ENCODE measurements at regions not wholly inside any gene's neighbourhood (a gene's known extent, or its start where the extent isn't known, plus 50 kb on each side); places are given as distances from the start of the nearest gene placed in this dataset.

DNA sequence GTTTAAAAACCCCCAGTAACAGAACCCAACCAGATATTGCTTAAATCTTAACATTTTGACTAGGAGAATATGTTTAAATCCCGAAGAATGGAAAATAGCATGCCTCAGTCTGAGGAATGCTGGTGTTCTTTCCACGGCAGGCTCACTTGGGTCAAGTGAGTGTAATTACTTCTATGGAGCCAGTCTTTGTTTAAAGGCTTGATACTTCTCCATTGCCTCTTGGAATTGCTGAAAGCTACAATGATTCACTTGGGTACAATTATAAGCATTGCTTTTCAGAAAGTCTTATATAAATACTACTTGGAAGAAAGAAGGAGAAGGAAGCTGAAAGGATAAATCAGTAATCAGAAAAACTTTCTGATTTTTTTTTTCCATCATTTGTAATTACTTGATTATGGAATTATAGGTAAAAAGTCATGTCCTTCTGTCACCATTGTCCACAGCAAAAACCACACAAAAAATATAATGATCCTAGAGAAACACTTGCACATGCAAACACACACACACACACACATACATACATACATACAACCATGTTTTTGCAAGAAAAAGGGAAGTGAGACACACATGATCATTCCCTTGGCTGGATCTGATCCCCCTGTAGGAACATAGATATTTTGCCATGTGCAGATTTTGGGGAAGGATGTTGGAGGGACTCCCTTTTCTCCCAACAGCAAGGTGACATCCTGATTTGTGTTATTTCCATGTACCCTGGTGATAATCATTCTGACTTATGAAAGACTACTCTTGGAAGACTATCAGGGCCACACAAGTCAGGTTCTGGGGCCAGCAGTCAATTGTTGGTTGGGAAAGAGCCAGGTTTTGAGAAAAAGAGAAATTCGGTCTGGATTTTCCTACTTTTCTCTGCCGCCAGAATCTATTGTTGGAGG lies 396.0 kb upstream of the BTBD3 start:
- no peak overlapping the region for H3K4ac ChIP-seq (replicated peaks; ENCODE audit: insufficient read length, low read depth, low read length)
- no peak overlapping the region for H2BK12ac ChIP-seq (ENCODE audit: low read depth, low read length)
- no peak overlapping the region for H4K5ac ChIP-seq (ENCODE audit: insufficient read length, low read depth, low read length)
- FAIRE-seq (no peak), DNase-seq (ENCODE audit: low read depth in 1 of 2, low spot score in 2 of 2) (no peak)
- no peak overlapping the region for H2BK120ac ChIP-seq (replicated peaks; ENCODE audit: low read depth, low read length)
- H3K9ac ChIP-seq (replicated peaks in 1 of 4; ENCODE audit: extremely low read depth in 1 of 4, low read depth in 3 of 4, low read length in 3 of 4) = no peak overlapping the region
- TF ChIP-seq TEAD4 (IDR thresholded peaks at IDR 0.05; ENCODE audit: low read depth, low read length) (no peak), EGR1 (IDR thresholded peaks at IDR 0.05; ENCODE audit: borderline replicate concordance, low read depth, low read length) (no peak), SP2 (IDR thresholded peaks at IDR 0.05; ENCODE audit: low read length) (no peak), CBX8 (IDR thresholded peaks at IDR 0.05; ENCODE audit: borderline replicate concordance, low read depth, low read length) (no peak), ASH2L (IDR thresholded peaks at IDR 0.05; ENCODE audit: low read length) (no peak), ZNF274 (IDR thresholded peaks at IDR 0.05; ENCODE audit: borderline replicate concordance, extremely low read depth, low read length) (no peak)
- H3K36me3 ChIP-seq (ENCODE audit: control insufficient read depth in 2 of 4, insufficient read depth in 4 of 4, low read length in 3 of 4) = peaks cover 0 to 3% (median 0%) of the 10 kb centered on the region in 4 experiments; a peak in 1 of 8 replicates
- no peak overlapping the region for H3K4me3 ChIP-seq (ENCODE audit: extremely low read depth in 1 of 4, insufficient read depth in 2 of 4, low read depth in 3 of 4, low read length in 4 of 4)
- no peak overlapping the region for H4K91ac ChIP-seq (replicated peaks; ENCODE audit: insufficient read length, low read length)
- no peak overlapping the region for H2BK15ac ChIP-seq (ENCODE audit: low read length)
- no peaks in the 10 kb centered on the region for H3K27me3 ChIP-seq (replicated peaks in 1 of 4; ENCODE audit: control insufficient read depth in 3 of 4, extremely low read depth in 1 of 4, insufficient read depth in 3 of 4, low read length in 3 of 4)
- 86% methylated on average over 4 of the region's 4 CpGs; no CpG with 5 or more reads in 1 of the 2 experiments for WGBS, 2 experiments (ENCODE audit: extremely low coverage in 1 of 2, insufficient coverage in 1 of 2, insufficient read length in 1 of 2, insufficient replicate concordance in 2 of 2, low coverage in 1 of 2, low lambda C conversion rate in 2 of 2, missing lambda C conversion rate in 1 of 2)
- H3K23ac ChIP-seq (ENCODE audit: insufficient read length) = no peak overlapping the region
- H3K79me1 ChIP-seq (ENCODE audit: low read depth, low read length) = no peaks in the 10 kb centered on the region
- H3K18ac ChIP-seq (ENCODE audit: extremely low read depth, low read length) = no peak overlapping the region
- H3K4me1 ChIP-seq (replicated peaks in 1 of 4; ENCODE audit: control insufficient read depth in 3 of 4, insufficient read depth in 4 of 4, low read length in 3 of 4) = no peaks in the 10 kb centered on the region
- H3K56ac ChIP-seq (replicated peaks; ENCODE audit: insufficient read length, low read depth, low read length) = no peak overlapping the region
- no peak overlapping the region for H2AFZ ChIP-seq (ENCODE audit: low read length)
- no peak overlapping the region for H3K27ac ChIP-seq (ENCODE audit: low read depth, low read length)
- no peak overlapping the region for H2AK5ac ChIP-seq (ENCODE audit: low read depth, low read length)
- H3K23me2 ChIP-seq (ENCODE audit: low read depth, low read length) = no peaks in the 10 kb centered on the region; the same call in 1 of the 2 replicates
- no peak overlapping the region for H3K14ac ChIP-seq (ENCODE audit: insufficient read length)
- ChIA-PET CTCF (ENCODE audit: partially characterized antibody) (no interaction called here), POLR2A (ENCODE audit: partially characterized antibody) (no interaction called here)
- H3K9me3 ChIP-seq (ENCODE audit: insufficient read depth in 2 of 2, low read depth in 1 of 2, low read length in 1 of 2) = peaks cover 0 to 7% of the 10 kb centered on the region in 2 experiments; a peak in 1 of 4 replicates
- H2BK20ac ChIP-seq (ENCODE audit: low read length) = no peak overlapping the region
- no peak overlapping the region for H2BK5ac ChIP-seq (ENCODE audit: low read depth, low read length)
- H3K4me2 ChIP-seq (ENCODE audit: insufficient read depth in 1 of 2, low read depth in 2 of 2, low read length in 2 of 2) = no peak overlapping the region
- no peak overlapping the region for H4K8ac ChIP-seq (ENCODE audit: extremely low read depth, insufficient read depth, low read length)
- H3K79me2 ChIP-seq (ENCODE audit: control insufficient read depth in 1 of 2, insufficient read depth in 2 of 2, low read length in 2 of 2) = no peaks in the 10 kb centered on the region
- H4K20me1 ChIP-seq (replicated peaks in 1 of 2; ENCODE audit: control insufficient read depth in 1 of 2, insufficient read depth in 2 of 2, low read length in 2 of 2) = no peaks in the 10 kb centered on the region

Data from H1 (cell line).